ENCODE measurements at regions not wholly inside any gene's neighbourhood (a gene's known extent, or its start where the extent isn't known, plus 50 kb on each side); places are given as distances from the start of the nearest gene placed in this dataset.

DNA sequence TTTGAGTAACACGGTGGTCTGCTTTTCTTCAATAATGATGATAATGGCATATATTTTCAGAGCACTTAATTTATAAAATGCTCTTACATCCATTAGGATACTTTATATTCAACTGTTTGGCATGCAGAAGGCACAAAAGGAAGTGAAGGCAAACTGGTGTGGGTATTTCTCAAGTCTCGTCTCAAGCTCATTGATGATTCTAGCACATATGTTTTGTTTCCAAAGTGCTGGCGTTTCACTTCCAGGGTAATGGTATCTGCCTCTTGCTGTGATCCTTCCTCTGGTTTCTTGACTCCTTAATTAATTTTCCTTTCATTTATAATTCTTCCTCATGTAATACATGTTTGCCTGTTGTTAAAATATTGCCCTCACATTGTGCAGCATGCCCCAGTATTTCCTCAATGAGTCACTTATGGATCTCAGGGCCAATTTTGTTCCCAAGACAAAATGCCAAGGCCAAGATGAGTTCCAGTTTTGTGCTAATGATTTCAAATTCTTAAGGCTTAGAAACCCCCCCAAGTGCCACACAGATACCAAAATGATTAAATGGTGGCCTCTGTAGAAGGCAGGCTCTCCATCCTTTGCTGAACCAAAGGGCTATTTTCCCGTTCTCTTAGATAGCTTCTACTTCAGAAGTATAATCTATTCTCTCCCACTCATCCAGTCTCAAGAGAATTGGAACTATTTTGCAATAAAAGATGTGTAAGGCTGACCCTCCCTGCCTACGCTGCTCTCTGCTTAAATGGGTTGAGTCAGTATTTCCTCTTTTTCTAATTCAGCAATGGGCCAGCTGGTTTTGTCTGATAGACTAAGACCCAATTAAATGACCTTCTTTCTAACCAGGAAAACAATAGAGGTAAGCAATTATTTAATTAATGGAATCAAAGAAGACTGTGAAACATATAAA is 171.2 kb downstream of the ZNF365 start:
- DNase-seq (ENCODE audit: low read depth, low spot score) = no peak

DNA sequence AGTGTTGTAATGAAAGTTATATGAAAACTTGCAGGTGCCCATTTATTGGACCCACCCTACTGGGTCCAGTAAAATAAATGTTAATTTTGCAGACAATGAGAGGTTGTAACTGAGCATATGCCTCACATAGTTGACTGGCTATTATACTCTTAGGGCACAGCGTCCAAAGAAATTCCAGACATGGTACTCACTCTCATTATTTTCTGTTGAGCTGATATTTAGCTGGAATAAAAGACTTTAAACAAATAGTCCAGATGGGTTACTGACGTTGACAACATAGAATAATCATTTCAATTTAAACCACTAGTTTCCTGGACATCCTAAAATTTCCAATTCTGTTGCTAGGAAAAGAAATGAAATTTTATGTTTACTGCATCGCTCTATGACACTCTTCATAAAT is 174.5 kb downstream of the ZNF365 start:
- no peak for DNase-seq (ENCODE audit: low read depth, low spot score)

DNA sequence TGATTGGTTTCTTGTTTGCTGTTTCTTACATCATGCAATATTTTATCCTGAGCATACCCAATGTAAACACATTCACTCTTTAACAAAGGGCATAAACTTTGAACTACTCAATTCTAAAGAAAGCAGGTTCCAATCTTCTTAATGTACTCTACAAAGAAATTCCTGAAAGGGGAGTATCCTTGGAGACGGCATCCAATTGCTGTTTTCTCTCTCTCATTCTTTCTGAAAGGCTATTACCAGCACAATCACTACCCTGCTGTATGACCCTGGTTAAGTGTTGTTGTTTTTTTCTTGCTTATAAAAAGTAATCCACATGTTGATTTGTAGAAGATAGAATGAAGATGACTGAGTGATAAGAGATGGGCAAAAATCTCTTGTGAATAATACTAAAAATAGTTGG is 176.0 kb downstream of the ZNF365 start:
- no peak for DNase-seq (ENCODE audit: low read depth, low spot score)

DNA sequence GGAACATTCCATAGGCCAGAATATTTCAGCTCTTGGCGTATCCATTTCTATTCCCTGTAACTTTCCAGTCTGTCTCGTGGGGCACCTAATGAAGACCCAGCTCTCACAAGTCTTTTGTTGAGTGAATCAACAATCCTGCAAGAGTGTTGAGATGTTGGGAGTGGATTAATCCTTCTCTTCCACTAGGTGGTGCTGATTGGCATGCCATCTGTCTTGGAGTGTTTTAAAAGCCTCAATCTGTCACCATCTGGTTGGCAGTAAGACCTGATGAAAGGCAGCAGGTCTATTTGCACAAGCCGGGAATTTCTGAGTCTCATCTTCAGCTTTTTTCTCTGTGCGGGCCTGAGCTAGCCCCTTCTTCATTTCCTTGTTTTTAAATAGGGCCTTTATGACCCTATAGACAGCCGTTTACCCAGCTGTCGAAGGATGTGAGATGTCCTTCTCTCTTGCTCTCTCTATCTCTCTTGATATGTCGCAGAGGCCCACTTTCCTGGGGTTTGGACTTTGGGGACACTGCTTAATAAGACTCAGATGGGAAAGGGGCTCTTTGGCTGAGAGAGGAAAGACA is 180.5 kb downstream of the ZNF365 start:
- no peak for DNase-seq (ENCODE audit: low read depth, low spot score)

DNA sequence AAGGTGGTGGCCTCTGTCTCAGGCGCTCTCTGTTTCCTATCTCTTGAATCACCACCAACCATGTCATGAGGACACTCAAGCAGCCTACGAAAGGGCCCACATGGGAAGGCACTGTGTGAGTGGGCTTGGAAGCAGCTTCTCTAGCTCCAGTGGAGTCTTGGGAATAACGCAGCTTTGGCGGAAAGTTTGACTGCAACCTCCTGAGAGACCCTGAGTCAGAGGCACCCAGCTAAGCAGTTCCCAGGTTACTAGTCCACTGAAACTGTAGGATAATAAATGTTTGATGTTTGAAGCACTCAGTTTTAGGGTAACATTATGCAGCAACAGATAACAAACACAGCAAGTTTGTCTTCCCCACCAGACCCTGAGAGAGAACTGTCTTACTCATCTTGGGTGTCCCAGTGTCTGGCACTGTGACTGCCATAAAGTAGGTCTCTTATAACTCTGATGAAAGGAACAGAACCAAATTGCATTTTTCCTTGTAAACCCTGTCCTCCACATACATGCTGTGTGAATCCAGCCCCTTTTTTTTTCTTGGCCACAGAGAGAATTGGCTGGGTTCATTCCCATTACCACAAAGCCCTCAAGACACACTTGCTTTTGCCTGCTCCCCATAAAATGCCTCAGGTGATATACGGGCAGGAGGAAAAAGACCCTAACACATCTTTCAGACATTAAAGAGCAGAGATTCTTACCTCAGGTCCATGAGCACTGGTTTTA is 185.5 kb downstream of the ZNF365 start:
- DNase-seq (ENCODE audit: low read depth, low spot score) = no peak

DNA sequence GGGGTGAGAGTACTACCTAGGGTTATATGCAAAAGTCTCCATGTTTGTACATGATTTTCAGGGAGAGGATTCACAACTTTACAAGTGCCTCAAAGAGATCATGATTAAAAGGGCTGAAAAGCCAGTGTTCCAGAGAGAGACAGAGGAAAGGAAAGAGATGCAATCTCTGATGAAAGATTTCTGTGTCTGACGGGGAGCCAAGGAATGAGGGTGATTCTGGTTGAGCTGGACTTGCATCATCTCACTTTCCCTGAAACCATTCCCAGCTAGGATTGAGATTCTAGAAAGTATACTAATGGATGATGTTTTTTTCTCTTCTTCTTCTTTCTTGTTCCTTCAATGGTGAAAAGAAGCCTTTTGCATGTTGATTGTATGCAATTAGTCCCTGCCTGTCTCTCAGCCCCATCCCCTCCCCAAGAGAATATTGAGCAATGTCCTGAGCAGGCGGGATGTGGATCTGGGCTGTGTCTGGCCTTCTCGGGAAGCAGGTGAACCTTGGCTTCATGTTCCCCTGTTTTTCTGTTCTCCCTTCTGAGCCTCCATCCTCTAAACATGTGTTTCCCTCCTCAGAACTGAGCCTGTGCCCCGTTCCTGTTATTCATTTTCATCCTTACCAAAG is 186.1 kb downstream of the ZNF365 start:
- DNase-seq (ENCODE audit: low read depth, low spot score) = no peak

DNA sequence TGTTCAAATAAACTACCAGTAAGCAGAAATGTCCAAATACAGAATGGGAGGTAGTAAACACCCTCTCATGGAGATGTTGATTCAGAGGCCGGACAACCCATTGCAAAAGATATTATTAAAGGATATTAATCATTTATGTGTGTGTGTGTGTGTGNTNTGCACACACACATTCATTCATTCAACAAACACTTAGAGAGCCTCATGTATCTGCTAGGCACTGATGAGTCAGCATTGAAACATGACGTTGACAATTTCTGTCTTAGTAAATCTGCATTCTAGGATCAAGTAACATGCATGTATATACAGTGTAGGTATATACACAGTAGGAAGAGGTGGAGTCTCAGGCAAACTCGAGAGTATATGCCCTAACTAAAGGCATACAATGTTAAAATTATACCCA is 187.0 kb downstream of the ZNF365 start:
- DNase-seq (ENCODE audit: low read depth, low spot score) = no peak

DNA sequence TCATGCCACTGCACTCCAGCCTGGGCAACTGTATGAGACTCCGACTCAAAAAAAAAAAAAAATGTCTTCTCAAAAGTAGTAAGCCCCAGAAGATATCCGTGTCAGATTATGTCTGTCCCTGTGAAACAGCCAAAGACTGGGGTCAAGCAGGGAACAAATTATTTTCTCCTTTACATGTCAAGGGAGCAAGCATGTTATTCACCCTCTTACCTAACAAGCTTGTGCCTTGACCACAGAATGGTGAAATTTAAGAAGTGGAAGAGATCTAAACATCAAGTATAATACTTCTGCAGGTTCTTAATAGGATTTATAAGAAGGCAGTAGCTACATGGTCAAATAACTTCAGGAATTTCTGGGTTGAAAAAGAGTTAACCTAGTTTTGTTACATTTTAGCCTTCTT is 187.9 kb downstream of the ZNF365 start:
- no peak for DNase-seq (ENCODE audit: low read depth, low spot score)

DNA sequence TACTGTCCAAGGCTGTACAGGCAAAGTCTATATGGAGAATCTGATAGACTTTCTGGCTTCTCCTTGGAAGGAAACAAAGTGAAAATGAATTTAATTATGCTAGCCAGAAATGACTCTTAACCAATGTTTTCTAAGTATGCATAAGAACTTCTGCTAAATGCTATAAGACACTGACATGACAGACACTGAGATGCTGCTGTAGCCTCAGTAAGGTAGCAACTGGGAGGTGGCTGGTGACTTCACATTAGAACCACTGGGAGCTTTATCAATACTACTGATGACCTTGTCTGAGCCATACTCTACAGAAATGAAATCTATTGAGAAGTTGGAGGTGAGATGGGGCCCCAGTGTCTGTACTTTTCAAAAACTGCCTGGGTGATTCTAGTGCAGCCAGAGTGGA is 188.6 kb downstream of the ZNF365 start:
- DNase-seq (ENCODE audit: low read depth, low spot score) = no peak

DNA sequence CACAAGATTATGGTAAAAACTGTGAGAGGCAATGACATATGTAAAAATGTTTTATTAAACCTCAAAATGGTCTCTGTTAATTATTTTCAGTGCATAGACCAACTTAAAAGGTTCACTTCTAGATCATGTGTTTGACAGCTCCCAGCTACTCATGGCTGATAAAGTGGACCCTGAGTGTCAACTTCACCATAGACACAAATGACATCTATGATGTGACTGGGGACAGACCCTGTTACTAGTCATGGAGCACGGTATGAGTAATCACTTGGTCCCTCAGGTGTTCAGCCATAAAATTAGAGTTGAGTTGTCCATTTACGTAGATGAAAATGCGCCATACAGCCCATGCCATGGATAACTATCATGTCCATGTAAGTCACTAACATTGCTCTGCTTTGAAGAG is 199.8 kb downstream of the ZNF365 start:
- DNase-seq (ENCODE audit: low read depth, low spot score) = no peak

DNA sequence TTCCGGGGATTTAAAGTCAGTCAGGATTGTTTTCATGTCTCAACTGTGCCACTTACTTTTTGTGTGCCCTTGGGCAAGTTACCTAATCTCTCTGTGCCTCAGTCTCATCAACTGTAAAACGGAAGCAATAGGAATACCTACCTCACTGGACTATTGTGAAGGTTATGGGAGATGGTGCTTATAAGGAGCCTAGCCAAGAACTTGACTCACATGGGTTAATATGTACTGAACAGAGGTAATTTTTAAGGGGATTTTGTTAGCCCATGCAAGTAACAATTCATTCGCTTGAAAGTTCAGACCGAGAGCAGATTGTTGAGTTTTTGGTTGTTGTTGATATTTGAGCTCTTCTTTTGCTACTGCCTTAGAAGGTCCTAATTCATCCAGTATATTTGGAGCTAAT is 202.9 kb downstream of the ZNF365 start:
- no peak for DNase-seq (ENCODE audit: low read depth, low spot score)

DNA sequence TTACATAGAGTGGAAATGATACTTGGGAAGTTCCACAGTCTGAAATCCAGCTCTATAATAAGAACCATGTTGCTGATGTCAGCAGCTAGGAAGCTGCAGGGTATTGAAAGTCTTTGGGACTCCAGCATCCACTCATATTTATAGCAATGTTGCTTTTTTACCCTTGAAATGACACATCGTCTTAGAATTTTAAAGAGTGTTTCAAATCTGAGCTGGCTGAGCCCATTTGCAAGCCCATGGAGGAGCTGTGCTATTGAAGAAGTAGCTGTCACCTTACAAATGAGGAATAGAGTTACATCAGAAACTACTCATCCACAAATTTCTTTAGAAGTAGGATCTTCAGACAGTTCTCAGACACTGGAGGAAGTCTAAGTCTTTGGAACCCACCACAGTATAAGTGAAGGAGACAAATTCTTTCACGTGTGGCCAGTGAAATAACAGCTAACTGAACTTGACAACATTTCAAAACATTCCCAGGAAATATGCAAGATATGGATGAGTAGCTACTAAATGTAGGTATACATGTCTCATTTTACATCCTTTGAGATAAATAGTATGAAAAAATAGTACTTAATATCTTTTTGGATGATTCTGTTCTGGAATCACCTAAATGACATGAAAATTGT is 203.6 kb downstream of the ZNF365 start:
- no peak for DNase-seq (ENCODE audit: low read depth, low spot score)

DNA sequence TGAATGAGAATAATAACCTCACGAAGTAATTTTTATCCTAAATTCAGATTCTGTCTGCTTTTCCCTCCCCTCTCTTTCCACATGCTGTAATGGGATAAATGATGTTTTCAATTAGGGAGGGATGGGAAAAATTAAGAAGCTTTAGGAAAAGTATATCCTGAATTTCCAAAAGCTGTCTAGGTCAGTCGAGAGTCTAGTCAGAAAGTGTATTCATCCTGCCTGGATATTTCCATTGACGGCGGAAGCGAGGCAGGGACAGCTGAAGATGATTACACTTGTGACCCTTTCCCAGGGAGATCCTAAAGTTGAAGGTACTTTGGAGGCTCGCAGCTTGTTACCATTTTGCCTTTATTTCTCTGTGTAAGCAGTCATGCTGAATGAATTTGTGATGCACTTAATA is 204.1 kb downstream of the ZNF365 start:
- no peak for DNase-seq (ENCODE audit: low read depth, low spot score)

DNA sequence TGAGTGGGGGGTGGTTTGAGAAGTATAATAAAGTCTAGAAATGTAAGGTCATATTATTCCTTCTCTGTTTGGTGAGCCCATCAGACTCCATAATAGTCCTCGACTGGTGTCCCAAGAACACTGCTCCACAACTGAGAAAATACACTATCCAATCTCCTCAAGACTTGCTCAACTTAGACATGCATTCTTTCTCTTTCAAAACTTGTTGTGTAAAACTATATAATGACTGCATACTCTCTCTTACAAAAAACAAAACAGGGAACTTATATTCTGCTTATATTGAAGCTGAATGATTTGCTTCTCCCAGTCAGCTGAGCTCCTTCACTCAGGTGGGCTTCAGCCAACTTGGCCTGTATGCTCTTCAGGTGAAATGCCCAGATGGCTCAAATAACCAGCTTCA is 204.7 kb downstream of the ZNF365 start:
- DNase-seq (ENCODE audit: low read depth, low spot score) = no peak

DNA sequence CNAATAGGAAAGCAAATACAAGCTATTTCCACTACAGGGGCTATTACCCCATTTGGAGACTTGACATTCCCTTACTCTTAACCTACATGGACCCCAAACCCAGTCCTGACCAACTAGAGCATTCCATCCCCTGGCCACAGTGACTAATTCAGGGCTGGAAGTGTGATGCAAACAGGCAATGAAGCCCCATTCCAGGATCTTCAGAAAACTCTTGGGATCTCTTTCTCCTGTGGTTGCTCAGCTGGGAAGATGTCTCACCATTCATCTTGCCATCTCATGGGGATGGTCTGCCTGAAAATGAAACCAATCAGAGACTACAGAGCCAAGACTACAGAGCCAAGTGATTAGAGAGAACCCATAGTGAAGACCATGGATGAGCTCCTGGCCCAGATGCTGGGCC is 206.2 kb downstream of the ZNF365 start:
- DNase-seq (ENCODE audit: low read depth, low spot score) = no peak

DNA sequence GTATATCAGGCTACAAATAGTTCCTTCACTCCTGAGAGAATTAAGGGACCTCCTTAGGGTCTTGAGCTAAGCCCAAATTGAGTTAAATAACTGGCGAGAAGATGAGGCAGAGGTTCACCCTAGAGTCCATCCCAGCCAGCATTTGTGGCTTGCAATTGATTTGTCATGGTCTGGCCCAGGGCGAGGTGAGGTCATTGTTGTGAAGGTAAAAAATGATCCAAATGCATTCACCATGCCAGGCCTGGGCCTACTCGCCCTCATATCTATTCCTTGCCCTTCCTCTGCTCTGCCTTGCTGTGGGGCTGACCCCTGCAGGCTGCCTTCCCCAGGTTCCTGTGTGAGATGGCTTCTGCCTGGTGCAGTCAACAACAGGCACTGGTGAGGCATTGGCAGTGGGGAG is 207.2 kb downstream of the ZNF365 start:
- DNase-seq (ENCODE audit: low read depth, low spot score) = no peak

DNA sequence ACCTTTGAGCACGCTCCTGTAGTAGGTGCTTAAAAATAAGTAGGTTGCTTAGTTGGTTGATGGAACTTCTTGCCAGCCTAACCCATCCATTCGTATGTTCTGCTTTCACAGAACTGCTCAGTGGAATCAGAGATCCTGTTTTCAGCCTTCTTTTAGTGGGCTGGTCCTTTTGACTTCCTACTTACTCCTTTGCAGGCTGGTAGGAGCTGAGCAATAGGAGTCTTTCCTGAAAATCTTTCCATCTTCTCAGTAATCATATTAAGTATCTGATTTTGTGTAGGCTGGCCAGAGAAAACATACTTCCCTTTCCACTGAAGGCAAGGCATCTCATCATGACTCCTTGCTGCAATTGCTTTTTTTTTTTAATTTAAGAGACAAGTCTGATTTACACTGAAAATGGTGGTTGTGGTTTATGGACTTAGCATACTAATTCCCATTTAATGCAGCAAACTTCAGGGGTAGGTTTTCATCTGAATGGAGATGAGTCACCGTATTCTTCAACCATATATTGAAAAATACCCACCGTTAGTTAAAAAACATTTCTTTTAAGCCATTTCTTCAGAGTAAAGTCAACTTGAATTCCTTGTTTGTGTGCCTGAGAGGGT is 208.0 kb downstream of the ZNF365 start:
- no peak for DNase-seq (ENCODE audit: low read depth, low spot score)

DNA sequence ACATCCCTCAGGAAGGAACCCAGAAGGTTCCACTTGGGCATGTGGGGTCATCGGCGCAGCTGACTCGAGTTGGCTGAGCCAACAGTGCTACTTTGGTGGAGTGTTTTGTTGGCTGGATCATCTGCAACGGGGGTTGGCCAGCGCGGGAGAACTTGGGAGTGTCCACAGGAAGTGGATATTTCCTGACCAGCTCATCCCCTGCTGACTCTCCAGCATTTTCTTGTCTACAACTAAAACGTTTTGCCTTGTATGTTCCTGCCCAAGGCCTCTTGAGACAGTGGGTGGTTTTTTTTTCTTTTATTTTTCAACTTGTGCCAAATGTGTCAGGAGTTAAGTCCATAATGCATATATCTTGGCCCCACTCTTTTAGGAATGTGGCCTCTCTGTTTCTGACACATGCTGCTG is 208.6 kb downstream of the ZNF365 start:
- no peak for DNase-seq (ENCODE audit: low read depth, low spot score)

DNA sequence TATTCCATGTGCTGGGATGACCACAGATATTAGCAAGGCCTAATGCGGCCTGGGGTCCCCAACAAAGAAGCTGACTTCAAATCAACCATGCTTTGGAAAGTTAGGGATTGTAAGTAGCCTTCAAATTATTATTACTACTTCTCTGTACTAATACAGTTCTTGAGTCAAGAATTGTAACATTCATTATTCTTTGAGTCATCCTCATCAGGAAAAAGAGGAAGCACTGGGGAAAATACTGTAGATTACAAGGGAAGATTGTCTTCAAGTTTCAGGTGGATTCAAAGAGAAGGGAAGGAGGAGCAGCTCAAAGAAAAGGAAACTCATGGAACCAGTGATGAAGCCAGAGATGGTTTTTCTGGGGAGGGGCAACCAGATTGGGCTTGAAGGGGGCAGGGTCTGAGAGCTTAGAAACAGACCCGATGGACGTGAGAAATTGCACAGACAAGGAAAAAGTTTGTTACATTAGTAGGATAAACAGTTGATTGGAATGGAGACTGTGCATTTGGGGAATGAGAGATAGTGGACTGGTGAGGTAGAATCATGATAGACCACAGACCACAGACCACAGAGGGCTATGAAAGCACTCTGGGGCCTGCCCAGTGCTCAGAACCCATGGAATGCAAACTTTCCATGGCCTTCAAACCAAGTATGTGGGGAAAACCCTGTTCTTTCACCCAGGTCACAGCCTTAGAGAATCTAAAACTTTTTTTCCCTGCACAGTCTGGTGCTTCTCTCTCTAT is 209.9 kb downstream of the ZNF365 start:
- no peak for DNase-seq (ENCODE audit: low read depth, low spot score)

DNA sequence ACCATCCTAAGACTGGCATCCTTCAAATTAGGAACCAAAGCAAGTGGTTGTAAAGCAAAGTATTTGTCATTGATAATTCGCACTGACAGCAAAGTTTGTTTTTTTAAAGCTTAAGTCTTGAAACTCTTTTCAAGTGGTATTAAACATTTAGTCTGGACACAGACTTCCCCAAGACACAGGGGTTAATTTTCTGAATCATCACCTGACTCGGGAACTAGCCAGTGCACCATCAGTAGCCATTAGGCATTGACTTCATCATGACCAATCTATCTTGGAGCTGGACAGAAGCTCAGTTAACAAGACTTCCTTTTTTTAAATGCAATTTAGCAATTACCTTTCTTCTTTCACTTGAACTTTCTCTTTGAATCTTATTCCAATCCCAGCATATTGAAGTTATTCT is 210.6 kb downstream of the ZNF365 start:
- no peak for DNase-seq (ENCODE audit: low read depth, low spot score)

All from brain pericyte (primary cell).